GM23248 (cell line): ENCODE measurements at regions not wholly inside any gene's neighbourhood (a gene's known extent, or its start where the extent isn't known, plus 50 kb on each side); places are given as distances from the start of the nearest gene placed in this dataset.

Source experiments
- DNase-seq: peaks from one replicate; pipeline ENCODE4 v3.0.0-alpha.2; 2015
- H2AFZ ChIP-seq: fragments of 200-600 bp; sonication (generic); 2 replicates; pipeline ENCODE4 v1.6.1; 2016; ENCODE audit warnings: antibody characterized with exemption
- H3F3A ChIP-seq: fragments of 200-600 bp; sonication (generic); 2 replicates; pipeline ENCODE4 v1.6.1; 2016; ENCODE audit warnings: mild to moderate bottlenecking, antibody characterized with exemption, mixed run types; ENCODE audit not compliant: insufficient read depth
- H3K27ac ChIP-seq: fragments of 200-600 bp; sonication (generic); 2 replicates; pipeline ENCODE4 v1.5.1; 2016; ENCODE audit warnings: mild to moderate bottlenecking
- H3K27me3 ChIP-seq: fragments of 200-600 bp; sonication (generic); replicated peaks from 2 replicates; pipeline ENCODE4 v1.6.1; 2016; ENCODE audit warnings: mild to moderate bottlenecking; ENCODE audit not compliant: insufficient read depth
- H3K36me3 ChIP-seq: fragments of 200-600 bp; sonication (generic); 2 replicates; pipeline ENCODE4 v1.6.1; 2016; ENCODE audit warnings: low read depth, mild to moderate bottlenecking
- H3K4me1 ChIP-seq: fragments of 200-600 bp; sonication (generic); 2 replicates; pipeline ENCODE4 v1.6.1; 2016; ENCODE audit warnings: mild to moderate bottlenecking; ENCODE audit not compliant: insufficient read depth
- H3K4me2 ChIP-seq: fragments of 200-600 bp; sonication (generic); one replicate; pipeline ENCODE4 v1.6.1; 2016; ENCODE audit warnings: mild to moderate bottlenecking; ENCODE audit not compliant: unreplicated experiment
- H3K4me3 ChIP-seq: fragments of 200-600 bp; sonication (generic); 2 replicates; pipeline ENCODE4 v1.5.1; 2016; ENCODE audit warnings: mild to moderate bottlenecking
- H3K79me2 ChIP-seq: fragments of 200-600 bp; sonication (generic); 2 replicates; pipeline ENCODE4 v1.6.1; 2016; ENCODE audit warnings: mild to moderate bottlenecking; ENCODE audit not compliant: insufficient read depth
- H3K9ac ChIP-seq: fragments of 200-600 bp; sonication (generic); 2 replicates; pipeline ENCODE4 v1.6.1; 2016; ENCODE audit warnings: mild to moderate bottlenecking
- H3K9me2 ChIP-seq: fragments of 200-600 bp; sonication (generic); 2 replicates; pipeline ENCODE4 v1.6.1; 2016; ENCODE audit warnings: mixed run types, mild to moderate bottlenecking, moderate library complexity; ENCODE audit not compliant: insufficient read depth
- H3K9me3 ChIP-seq: fragments of 200-600 bp; sonication (generic); one replicate; pipeline ENCODE4 v1.6.1; 2017; ENCODE audit warnings: low read depth
- H4K20me1 ChIP-seq: fragments of 200-600 bp; sonication (generic); 2 replicates; pipeline ENCODE4 v1.6.0; 2016; ENCODE audit not compliant: insufficient read depth
- EZH2 ChIP-seq: fragments of 200-600 bp; sonication (generic); IDR thresholded peaks from 2 replicates; pipeline ENCODE4 v1.6.1; 2018; ENCODE audit warnings: antibody characterized with exemption, mild to moderate bottlenecking; ENCODE audit not compliant: insufficient read depth, poor library complexity, severe bottlenecking
- EZH2phosphoT487 ChIP-seq: fragments of 200-600 bp; sonication (generic); IDR thresholded peaks from 2 replicates; pipeline ENCODE4 v1.6.1; 2018; ENCODE audit warnings: antibody characterized with exemption, moderate library complexity, mild to moderate bottlenecking, low read depth; ENCODE audit not compliant: insufficient read depth
- WGBS, 2 experiments: methylation state at CpG; one replicate each; pipeline ENCODE4 v1.1.6; 2015 to 2017; ENCODE audit warnings: low lambda C conversion rate in 2 of 2, low coverage in 1 of 2; ENCODE audit errors: missing lambda C conversion rate in 2 of 2; 5-methylcytosine and 5-hydroxymethylcytosine counted together
- in situ Hi-C: fragments of 300-500 bp; cut with MboI; formaldehyde crosslinking; loops from 2 replicates; pipeline ENCODE4 v1.15.0; 2020

DNA sequence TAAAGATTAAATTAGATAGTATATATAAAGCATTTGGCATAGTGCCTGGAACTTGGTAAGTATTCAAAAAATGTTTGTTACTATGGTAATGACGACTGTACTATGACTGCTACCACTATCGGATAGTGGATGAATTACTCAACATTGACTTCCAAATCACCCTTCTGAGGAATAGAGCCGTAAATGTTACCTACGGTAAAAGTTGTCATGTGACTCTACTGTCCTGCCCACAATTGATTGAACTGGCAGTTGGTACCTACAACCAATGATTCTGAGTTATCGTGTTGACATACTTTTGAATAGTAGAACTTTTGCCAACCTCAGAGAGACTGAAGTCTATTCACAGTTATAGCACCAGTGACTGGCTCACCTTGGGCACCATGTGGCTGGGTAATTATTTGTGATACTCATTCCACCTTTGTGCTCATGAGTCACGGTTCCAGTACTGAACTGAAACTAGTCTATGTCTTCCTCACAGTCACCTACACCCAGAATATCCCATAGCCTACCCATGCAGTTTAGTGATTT lies 185.5 kb upstream of the PITX2 start:
- H4K20me1 ChIP-seq, result no peaks in the 10 kb centered on the region
- H3K9me3 ChIP-seq, result no peaks in the 10 kb centered on the region
- no peaks in the 10 kb centered on the region for H3K27me3 ChIP-seq
- H3F3A ChIP-seq, result no peaks in the 10 kb centered on the region
- no peak overlapping the region for H3K9ac ChIP-seq
- H3K79me2 ChIP-seq, result no peaks in the 10 kb centered on the region
- no peaks in the 10 kb centered on the region for H3K4me1 ChIP-seq
- WGBS, 2 experiments, result 72% methylated on average over 6 of the region's 6 CpGs
- TF ChIP-seq EZH2phosphoT487 (no peak), EZH2 (no peak)
- no peaks in the 10 kb centered on the region for H3K36me3 ChIP-seq
- no peaks in the 10 kb centered on the region for H3K9me2 ChIP-seq
- H2AFZ ChIP-seq, result no peak overlapping the region
- no peak overlapping the region for H3K4me3 ChIP-seq
- peak; percentile 44 for DNase-seq
- in situ Hi-C loops, result no loop called here
- H3K4me2 ChIP-seq, result no peak overlapping the region
- no peak overlapping the region for H3K27ac ChIP-seq

GRCh38 chr4:110815950-110816349 lies 193.1 kb upstream of the PITX2 start:
- WGBS, 2 experiments, result 85 to 88% methylated on average over 4 of the region's 4 CpGs
- Histone ChIP-seq H3K36me3 (no peaks in the 10 kb centered on the region), H3K9ac (no peak overlapping the region), H2AFZ (no peak overlapping the region), H3K79me2 (no peaks in the 10 kb centered on the region), H3K9me2 (no peaks in the 10 kb centered on the region), H3K4me1 (peaks cover 4% of the 10 kb centered on the region; the same call in 1 of the 2 replicates), H3K27me3 (no peaks in the 10 kb centered on the region), H3K9me3 (no peaks in the 10 kb centered on the region), H4K20me1 (no peaks in the 10 kb centered on the region), H3K27ac (no peak overlapping the region), H3K4me2 (no peak overlapping the region), H3F3A (no peaks in the 10 kb centered on the region), H3K4me3 (no peak overlapping the region)
- in situ Hi-C loops, result no loop called here
- DNase-seq, result no peak
- TF ChIP-seq EZH2, result no peak
- no peak for TF ChIP-seq EZH2phosphoT487

- WGBS, 2 experiments, result 53 to 71% methylated on average over 1 of the region's 1 CpG
- DNase-seq, result peak; percentile 27
These were observed 193.5 kb upstream of the PITX2 start for GRCh38 chr4:110816367-110816766.

GRCh38 chr4:110821186-110821585 lies 198.3 kb upstream of the PITX2 start:
- H4K20me1 ChIP-seq, result no peaks in the 10 kb centered on the region
- H3K4me3 ChIP-seq, result no peak overlapping the region
- TF ChIP-seq EZH2phosphoT487, result no peak
- TF ChIP-seq EZH2, result no peak
- H3K27ac ChIP-seq, result no peak overlapping the region
- no peaks in the 10 kb centered on the region for H3K9me3 ChIP-seq
- H3K27me3 ChIP-seq, result no peaks in the 10 kb centered on the region
- H3F3A ChIP-seq, result no peaks in the 10 kb centered on the region
- in situ Hi-C loops, result no loop called here
- H3K9me2 ChIP-seq, result no peaks in the 10 kb centered on the region
- no peak overlapping the region for H2AFZ ChIP-seq
- no peak overlapping the region for H3K9ac ChIP-seq
- peaks cover 4% of the 10 kb centered on the region; the same call in 1 of the 2 replicates for H3K4me1 ChIP-seq
- H3K36me3 ChIP-seq, result no peaks in the 10 kb centered on the region
- DNase-seq, result no peak
- WGBS, 2 experiments, result 84 to 92% methylated on average over 4 of the region's 4 CpGs
- H3K4me2 ChIP-seq, result no peak overlapping the region
- H3K79me2 ChIP-seq, result no peaks in the 10 kb centered on the region

More at GRCh38 chr4:110816367-110816766, 193.5 kb upstream of the PITX2 start:
- H3K4me1 ChIP-seq, result peaks cover 4% of the 10 kb centered on the region; the same call in 1 of the 2 replicates
- no peak overlapping the region for H2AFZ ChIP-seq
- H3K9me3 ChIP-seq, result no peaks in the 10 kb centered on the region
- in situ Hi-C loops, result no loop called here
- H3K4me3 ChIP-seq, result no peak overlapping the region
- no peaks in the 10 kb centered on the region for H3K9me2 ChIP-seq
- TF ChIP-seq EZH2 (no peak), EZH2phosphoT487 (no peak)
- H4K20me1 ChIP-seq, result no peaks in the 10 kb centered on the region
- H3K27me3 ChIP-seq, result no peaks in the 10 kb centered on the region
- H3K27ac ChIP-seq, result no peak overlapping the region
- H3K4me2 ChIP-seq, result no peak overlapping the region
- H3F3A ChIP-seq, result no peaks in the 10 kb centered on the region
- H3K36me3 ChIP-seq, result no peaks in the 10 kb centered on the region
- H3K79me2 ChIP-seq, result no peaks in the 10 kb centered on the region
- H3K9ac ChIP-seq, result no peak overlapping the region

DNA sequence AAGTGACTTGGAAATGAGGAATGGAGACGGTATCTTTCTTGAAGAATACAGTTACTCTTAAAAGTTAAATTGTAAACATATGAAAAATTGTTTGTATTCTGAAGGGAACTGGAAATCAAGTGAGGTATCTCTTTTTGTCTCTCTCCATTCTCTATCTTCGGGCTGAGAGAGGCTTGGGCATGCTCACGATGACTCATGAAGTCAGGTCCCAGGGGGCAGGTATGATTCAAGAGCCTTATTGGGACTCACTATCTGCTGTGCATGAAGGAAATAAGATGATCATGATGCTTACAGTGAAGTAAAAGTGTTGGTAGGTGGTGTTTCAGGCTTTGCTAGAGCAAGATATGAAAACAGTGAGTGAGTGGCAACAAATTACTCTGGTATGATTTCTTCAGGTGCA lies 200.4 kb upstream of the PITX2 start:
- H3K4me3 ChIP-seq, result no peak overlapping the region
- no peak overlapping the region for H3K9ac ChIP-seq
- H3F3A ChIP-seq, result no peaks in the 10 kb centered on the region
- H3K9me3 ChIP-seq, result no peaks in the 10 kb centered on the region
- no peaks in the 10 kb centered on the region for H3K36me3 ChIP-seq
- H4K20me1 ChIP-seq, result no peaks in the 10 kb centered on the region
- no peaks in the 10 kb centered on the region; the same call in 1 of the 2 replicates for H3K9me2 ChIP-seq
- H3K4me2 ChIP-seq, result no peak overlapping the region
- WGBS, 2 experiments, result 47 to 56% methylated on average over 3 of the region's 3 CpGs
- no peak overlapping the region for H2AFZ ChIP-seq
- no peaks in the 10 kb centered on the region for H3K4me1 ChIP-seq
- H3K79me2 ChIP-seq, result no peaks in the 10 kb centered on the region
- no peaks in the 10 kb centered on the region for H3K27me3 ChIP-seq
- H3K27ac ChIP-seq, result no peak overlapping the region
- peak; percentile 71 for DNase-seq
- in situ Hi-C loops, result no loop called here
- no peak for TF ChIP-seq EZH2phosphoT487
